Endodermal cell (in vitro differentiated cells): ENCODE measurements at regions not wholly inside any gene's neighbourhood (a gene's known extent, or its start where the extent isn't known, plus 50 kb on each side); places are given as distances from the start of the nearest gene placed in this dataset.

Source experiments
- DNase-seq: peaks from one replicate; pipeline ENCODE4 v3.0.0-alpha.2; 2017
- H3K27ac ChIP-seq: 2 replicates; pipeline ENCODE4 v1.5.1; 2013; ENCODE audit warnings: mild to moderate bottlenecking, low read depth, low read length, moderate library complexity
- H3K27me3 ChIP-seq: 2 replicates; pipeline ENCODE4 v1.6.1; 2013; ENCODE audit warnings: mild to moderate bottlenecking, low read length, moderate library complexity; ENCODE audit not compliant: insufficient read depth, control insufficient read depth, poor library complexity, severe bottlenecking
- H3K36me3 ChIP-seq: 2 replicates; pipeline ENCODE4 v1.7.0; 2013; ENCODE audit warnings: mild to moderate bottlenecking, low read length, moderate library complexity; ENCODE audit not compliant: control insufficient read depth, insufficient read depth
- H3K4me1 ChIP-seq: one replicate; pipeline ENCODE4 v1.7.0; 2013; ENCODE audit warnings: low read length; ENCODE audit not compliant: control insufficient read depth, insufficient read depth
- H3K4me3 ChIP-seq: 2 replicates; pipeline ENCODE4 v1.5.1; 2013; ENCODE audit warnings: mild to moderate bottlenecking, low read length, moderate library complexity
- H3K9ac ChIP-seq: 2 replicates; pipeline ENCODE4 v1.6.1; 2013; ENCODE audit warnings: mild to moderate bottlenecking, low read length, moderate library complexity; ENCODE audit not compliant: poor library complexity, severe bottlenecking; ENCODE audit errors: extremely low read depth
- H3K9me3 ChIP-seq: 2 replicates; pipeline ENCODE4 v1.6.1; 2013; ENCODE audit warnings: mild to moderate bottlenecking, low read length, moderate library complexity; ENCODE audit not compliant: control insufficient read depth
- H3K27ac Mint-ChIP-seq: 2 replicates; pipeline ENCODE4 v1.8.0; 2020; ENCODE audit warnings: mixed read lengths
- H3K27me3 Mint-ChIP-seq: 2 replicates; pipeline ENCODE4 v1.8.0; 2021; ENCODE audit warnings: mild to moderate bottlenecking, mixed read lengths; ENCODE audit not compliant: insufficient read depth
- H3K36me3 Mint-ChIP-seq: 2 replicates; pipeline ENCODE4 v1.8.0; 2020; ENCODE audit warnings: low read depth, mixed read lengths
- H3K4me1 Mint-ChIP-seq: 2 replicates; pipeline ENCODE4 v1.8.0; 2020; ENCODE audit warnings: mixed read lengths
- H3K4me3 Mint-ChIP-seq: 2 replicates; pipeline ENCODE4 v1.8.0; 2020; ENCODE audit warnings: mild to moderate bottlenecking, moderate library complexity, mixed read lengths
- H3K9me3 Mint-ChIP-seq: 2 replicates; pipeline ENCODE4 v1.8.0; 2020; ENCODE audit warnings: mild to moderate bottlenecking, mixed read lengths
- CTCF ChIP-seq: fragments of 200-600 bp; sonication (generic); conservative IDR thresholded peaks from 2 replicates; pipeline ENCODE4 v1.5.0; 2021; ENCODE audit warnings: antibody characterized with exemption, mild to moderate bottlenecking
- WGBS, 2 experiments: methylation state at CpG; one replicate each; pipeline versions ENCODE4 v1.1.5 to v1.1.7; 2013; ENCODE audit warnings: missing lambda C conversion rate in 2 of 2, mixed read lengths in 1 of 2; ENCODE audit not compliant: insufficient coverage in 1 of 2, insufficient read length in 1 of 2; 5-methylcytosine and 5-hydroxymethylcytosine counted together

DNA sequence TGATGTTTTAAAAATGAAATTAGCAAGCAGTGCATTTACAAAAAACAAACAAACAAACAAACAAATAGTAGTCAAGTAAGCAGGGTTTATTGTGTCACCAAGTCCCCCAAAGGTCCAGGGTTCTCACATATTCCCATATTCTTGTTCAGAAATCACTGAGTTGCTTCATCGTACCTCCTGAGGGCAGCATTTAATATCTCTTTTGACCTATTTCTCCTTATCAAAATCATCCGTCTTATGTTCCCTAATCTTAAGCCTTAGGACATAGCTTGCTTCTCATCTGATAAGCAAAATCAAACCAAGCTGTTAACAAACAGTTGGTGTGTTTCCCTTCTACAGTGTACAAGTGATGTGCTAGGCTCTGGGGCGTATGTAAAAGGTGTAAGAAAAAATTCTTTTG is 109.5 kb upstream of the MAN2A1 start:
- Mint-ChIP-seq H3K27ac (no peak overlapping the region), H3K36me3 (no peaks in the 10 kb centered on the region), H3K4me3 (no peak overlapping the region), H3K4me1 (peaks cover 14% of the 10 kb centered on the region), H3K9me3 (no peaks in the 10 kb centered on the region), H3K27me3 (peaks cover 5% of the 10 kb centered on the region)
- Histone ChIP-seq H3K4me1 (no peaks in the 10 kb centered on the region), H3K36me3 (no peaks in the 10 kb centered on the region), H3K9ac (no peak overlapping the region), H3K4me3 (no peak overlapping the region), H3K27me3 (peaks cover 16% of the 10 kb centered on the region), H3K9me3 (peaks cover 17% of the 10 kb centered on the region), H3K27ac (no peak overlapping the region)
- no peak for DNase-seq
- WGBS, 2 experiments, result 81 to 96% methylated on average over 3 of the region's 3 CpGs
- TF ChIP-seq CTCF, result no peak

GRCh38 chr5:109575506-109575905 is 114.2 kb upstream of the MAN2A1 start:
- Histone ChIP-seq H3K4me3 (no peak overlapping the region), H3K9ac (no peak overlapping the region), H3K9me3 (peaks cover 17% of the 10 kb centered on the region), H3K27ac (no peak overlapping the region), H3K4me1 (no peaks in the 10 kb centered on the region), H3K36me3 (no peaks in the 10 kb centered on the region), H3K27me3 (peaks cover 26% of the 10 kb centered on the region)
- no peaks in the 10 kb centered on the region for H3K36me3 Mint-ChIP-seq
- no peak overlapping the region for H3K4me3 Mint-ChIP-seq
- WGBS, 2 experiments, result 92 to 100% methylated on average over 1 to 2 of the region's 2 CpGs
- no peak overlapping the region for H3K27ac Mint-ChIP-seq
- no peak for TF ChIP-seq CTCF
- no peak for DNase-seq
- peaks cover 10% of the 10 kb centered on the region for H3K4me1 Mint-ChIP-seq
- H3K9me3 Mint-ChIP-seq, result no peaks in the 10 kb centered on the region
- peaks cover 5% of the 10 kb centered on the region for H3K27me3 Mint-ChIP-seq

- no peak overlapping the region for H3K27ac Mint-ChIP-seq
Measured at GRCh38 chr5:109574985-109575384, 114.7 kb upstream of the MAN2A1 start.

More at GRCh38 chr5:109574985-109575384, 114.7 kb upstream of the MAN2A1 start:
- peaks cover 5% of the 10 kb centered on the region for H3K27me3 Mint-ChIP-seq
- H3K4me3 Mint-ChIP-seq, result no peak overlapping the region
- peaks cover 17% of the 10 kb centered on the region for H3K9me3 ChIP-seq
- H3K4me1 ChIP-seq, result no peaks in the 10 kb centered on the region
- no peaks in the 10 kb centered on the region for H3K36me3 Mint-ChIP-seq
- peaks cover 5% of the 10 kb centered on the region for H3K4me1 Mint-ChIP-seq
- no peak overlapping the region for H3K9ac ChIP-seq
- H3K36me3 ChIP-seq, result no peaks in the 10 kb centered on the region
- no peak overlapping the region for H3K4me3 ChIP-seq
- TF ChIP-seq CTCF, result no peak
- H3K27me3 ChIP-seq, result peaks cover 26% of the 10 kb centered on the region
- DNase-seq, result no peak
- H3K27ac ChIP-seq, result no peak overlapping the region
- H3K9me3 Mint-ChIP-seq, result no peaks in the 10 kb centered on the region
